Heart right ventricle (tissue), 16 donors: ENCODE measurements at regions not wholly inside any gene's neighbourhood (a gene's known extent, or its start where the extent isn't known, plus 50 kb on each side); places are given as distances from the start of the nearest gene placed in this dataset.
"Not testable (repeated sequence)": the region's sequence is repeated elsewhere in the genome, so short reads cannot be mapped to it uniquely, and the experiment has no call there.

Experiments used
- ATAC-seq, 8 donors: fragments of 200-7000 bp; cut with Tn5 transposase; one replicate each; pipeline ENCODE4 v1.9.1; 2020; ENCODE audit warnings: mild to moderate bottlenecking in 8 of 8, moderate library complexity in 8 of 8, moderate number of reproducible peaks in 1 of 8
- DNase-seq, 2 donors: peaks; one replicate each; pipeline ENCODE4 v3.0.0-alpha.2; 2020
- H3K27ac ChIP-seq, 10 donors: fragments of 200-600 bp; sonication (generic) in 2 of 10; one replicate each; pipeline versions ENCODE4 v1.5.0 to v1.8.0; 2020 to 2022; ENCODE audit warnings: mild to moderate bottlenecking in 3 of 10
- H3K27me3 ChIP-seq, 7 donors: fragments of 200-600 bp; one replicate each; pipeline ENCODE4 v1.8.0; 2021 to 2022; ENCODE audit warnings: mild to moderate bottlenecking in 2 of 7
- H3K36me3 ChIP-seq, 9 donors: fragments of 200-600 bp; sonication (generic) in 1 of 9; one replicate each; pipeline versions ENCODE4 v1.5.0 to v1.8.0; 2020 to 2022; ENCODE audit warnings: mild to moderate bottlenecking in 2 of 9
- H3K4me1 ChIP-seq, 9 donors: fragments of 200-600 bp; sonication (generic) in 1 of 9; one replicate each; pipeline versions ENCODE4 v1.5.0 to v1.8.0; 2020 to 2022; ENCODE audit warnings: mild to moderate bottlenecking in 4 of 9
- H3K4me3 ChIP-seq, 10 donors: fragments of 200-600 bp; sonication (generic) in 2 of 10; one replicate each; pipeline versions ENCODE4 v1.5.0 to v1.8.0; 2020 to 2022; ENCODE audit warnings: mild to moderate bottlenecking in 7 of 10, moderate library complexity in 2 of 10
- H3K9me3 ChIP-seq, 11 donors: fragments of 200-600 bp in 10 of 11; sonication (generic) in 2 of 11; one replicate each; pipeline versions ENCODE4 v1.5.0 to v1.8.0; 2013 to 2022; ENCODE audit warnings: mild to moderate bottlenecking in 2 of 11, control low read depth in 1 of 11, moderate library complexity in 1 of 11
- CTCF ChIP-seq, 9 donors: fragments of 200-600 bp; sonication (generic) in 2 of 9; IDR thresholded peaks; one replicate each; pipeline versions ENCODE4 v1.5.0 to v1.8.0; 2021 to 2022; ENCODE audit warnings: antibody characterized with exemption in 9 of 9, mild to moderate bottlenecking in 5 of 9, moderate library complexity in 1 of 9
- WGBS, 2 donors: extraction: QIAGEN DNeasy Blood & Tissue Kit; methylation state at CpG; one replicate each; pipeline ENCODE4 v1.1.7; 2013; ENCODE audit warnings: inconsistent platforms in 1 of 2; 5-methylcytosine and 5-hydroxymethylcytosine counted together
- intact Hi-C, 10 donors: fragments of 100-400 bp; cut with DNase I; formaldehyde crosslinking; loops; one replicate each; pipeline versions ENCODE4 v1.11.1 to v1.14.2; 2022
- donor health status: Arrhythmogenic right ventricular cardiomyopathy.
- donor health status: ischemic (EF 13 %, LVEDD 7.1; RV severe dilation, severe dysfunction).
- donor health status: healthy with polysubstance abuse.
- donor health status: DM: no; HTN: yes; CAD: no.
- donor health status: DM: no; HTN: no; CAD: no.
- donor health status: ischemic (EF 25% LVEDD 6.9; RV normal size, moderate dysfunction).
- donor health status: ischemic (EF 25% LVEDD 5.7; RV mildly dilated, moderate dysfunction).
- donor health status: healthy.
- donor health status: DM: yes; HTN: yes; CAD: no.
- donor health status: Ischemic cardiomyopathy.
- donor health status: ischemic (EF 35%, LVEDD 5.7; RV mildly dilated, moderate dysfunction).
- donor health status: nonischemic (EF 11% LVEDD 7.7; RV severe dilation, severe dysfunction).
- donor health status: DM: yes; HTN: yes; CAD: no.
- donor health status: PGD.
- donor health status: ischemic (EF 29% LVEDD 5.4; RV normal size, mild dysfunction).
- donor health status: nonischemic (EF 23%, LVEDD 6.1; RV moderate dilation, normal function).

DNA sequence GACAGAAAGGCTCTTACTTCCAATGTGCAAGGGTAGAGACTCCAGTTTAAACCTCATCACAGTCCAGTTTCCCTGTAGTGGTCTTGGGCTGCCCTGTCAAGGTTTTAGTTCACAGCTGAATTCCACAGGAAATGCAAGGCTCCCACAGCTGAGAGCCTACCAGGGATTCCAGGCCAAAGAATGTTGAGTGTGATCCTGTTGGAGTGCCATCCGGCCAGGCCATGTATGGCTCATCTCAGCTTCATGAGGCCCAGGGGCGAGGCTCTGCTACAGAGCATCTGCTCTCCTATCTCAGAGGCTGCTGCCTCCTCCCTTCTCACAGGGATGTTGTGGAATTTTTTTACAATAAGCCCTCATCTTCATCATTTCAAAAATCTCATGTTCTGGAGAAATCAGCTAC lies 239.8 kb upstream of the CCL2 start:
- no peak for TF ChIP-seq CTCF (IDR thresholded peaks at IDR 0.05)
- ATAC-seq: no peak
- 74 to 80% methylated on average over 2 of the region's 2 CpGs for WGBS, 2 donors
- Histone ChIP-seq H3K9me3 (no peaks in the 10 kb centered on the region), H3K4me1 (no peaks in the 10 kb centered on the region), H3K27me3 (peaks cover 0 to 7% (median 0%) of the 10 kb centered on the region in 7 donors), H3K27ac (no peak overlapping the region), H3K4me3 (no peak overlapping the region), H3K36me3 (no peaks in the 10 kb centered on the region)
- intact Hi-C loops: no loop called here
- DNase-seq: no peak

DNA sequence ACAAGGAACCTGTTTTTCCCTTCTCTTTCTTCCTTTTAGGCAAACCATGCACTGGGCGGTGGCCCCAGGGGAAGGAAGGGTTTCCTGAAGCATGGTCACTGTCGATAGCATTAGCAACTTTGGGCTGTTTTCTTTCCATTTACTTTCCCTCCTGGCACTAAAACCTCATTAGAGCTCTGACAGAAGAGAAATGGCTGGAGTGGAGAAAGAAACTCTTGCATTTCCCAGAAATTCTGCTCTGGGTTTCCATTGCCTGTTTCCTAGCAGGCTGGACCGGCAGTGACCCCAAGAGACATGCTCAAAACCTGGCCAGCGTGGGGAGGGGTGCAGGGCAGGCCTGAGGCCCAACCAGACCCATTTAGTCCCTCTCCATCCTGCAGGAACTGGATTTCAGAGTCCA lies 230.7 kb upstream of the CCL2 start:
- 52 to 55% methylated on average over 4 of the region's 4 CpGs for WGBS, 2 donors
- no peak for ATAC-seq

DNA sequence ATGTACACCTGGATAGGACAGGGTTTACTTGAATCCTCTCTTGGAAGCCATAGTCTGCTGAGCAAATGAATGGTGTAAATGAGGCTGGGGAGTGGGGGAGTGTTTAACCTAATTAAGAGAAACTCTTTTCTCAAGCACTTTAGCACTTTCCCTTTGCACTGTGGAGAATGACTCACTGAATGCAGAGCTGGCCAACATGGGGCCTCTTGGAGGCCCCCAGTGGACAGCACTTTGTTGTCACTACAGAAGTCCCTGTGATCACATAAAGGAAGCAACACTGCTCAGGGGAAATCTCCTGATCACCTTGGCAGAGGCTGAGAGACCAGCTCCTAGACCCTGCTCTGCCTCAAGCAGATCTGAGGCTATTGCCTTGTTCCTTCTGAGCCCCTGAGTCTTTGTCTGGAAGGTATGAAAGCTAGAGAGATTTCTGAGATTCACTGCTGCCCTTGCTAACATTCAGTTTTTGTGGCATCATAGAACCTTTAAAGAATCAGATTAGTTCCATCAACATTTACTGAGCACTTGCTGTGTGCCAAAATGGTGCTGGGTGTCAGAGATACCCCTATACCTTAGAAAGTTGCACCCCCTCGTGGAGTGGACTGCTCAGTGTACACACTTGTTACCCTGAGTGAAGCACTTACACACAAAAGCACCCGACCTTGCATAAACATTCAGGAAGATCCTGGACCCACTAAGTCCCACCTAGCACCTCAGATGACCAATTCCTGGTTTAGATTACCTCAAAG lies 230.1 kb upstream of the CCL2 start:
- H3K36me3 ChIP-seq: no peaks in the 10 kb centered on the region
- H3K27me3 ChIP-seq: peaks cover 0 to 21% (median 7%) of the 10 kb centered on the region in 7 donors
- DNase-seq (no peak), ATAC-seq (no peak)
- H3K4me1 ChIP-seq: no peaks in the 10 kb centered on the region
- H3K9me3 ChIP-seq: peaks cover 0 to 3% (median 0%) of the 10 kb centered on the region in 11 donors
- no peak for TF ChIP-seq CTCF (IDR thresholded peaks at IDR 0.05)
- intact Hi-C loops: no loop called here
- no peak overlapping the region for H3K27ac ChIP-seq
- WGBS, 2 donors: 66 to 69% methylated on average over 2 of the region's 2 CpGs
- H3K4me3 ChIP-seq: no peak overlapping the region

More for the DNA sequence above, 230.7 kb upstream of the CCL2 start:
- Histone ChIP-seq H3K27me3 (peaks cover 0 to 21% (median 7%) of the 10 kb centered on the region in 7 donors), H3K4me3 (no peak overlapping the region), H3K9me3 (no peaks in the 10 kb centered on the region), H3K27ac (no peak overlapping the region), H3K4me1 (no peaks in the 10 kb centered on the region), H3K36me3 (no peaks in the 10 kb centered on the region)
- TF ChIP-seq CTCF (IDR thresholded peaks at IDR 0.05): no peak
- intact Hi-C loops: no loop called here
- no peak for DNase-seq

GRCh38 chr17:34030601-34031000 lies 224.5 kb upstream of the CCL2 start:
- DNase-seq, H3K27ac ChIP-seq, ATAC-seq, intact Hi-C loops, H3K4me3 ChIP-seq, H3K36me3 ChIP-seq, H3K4me1 ChIP-seq: not testable (repeated sequence)
- peaks cover 0 to 14% (median 4%) of the 10 kb centered on the region in 7 donors for H3K27me3 ChIP-seq
- peaks cover 0 to 23% (median 0%) of the 10 kb centered on the region in 11 donors for H3K9me3 ChIP-seq
- WGBS, 2 donors: 72 to 74% methylated on average over 7 of the region's 7 CpGs

DNA sequence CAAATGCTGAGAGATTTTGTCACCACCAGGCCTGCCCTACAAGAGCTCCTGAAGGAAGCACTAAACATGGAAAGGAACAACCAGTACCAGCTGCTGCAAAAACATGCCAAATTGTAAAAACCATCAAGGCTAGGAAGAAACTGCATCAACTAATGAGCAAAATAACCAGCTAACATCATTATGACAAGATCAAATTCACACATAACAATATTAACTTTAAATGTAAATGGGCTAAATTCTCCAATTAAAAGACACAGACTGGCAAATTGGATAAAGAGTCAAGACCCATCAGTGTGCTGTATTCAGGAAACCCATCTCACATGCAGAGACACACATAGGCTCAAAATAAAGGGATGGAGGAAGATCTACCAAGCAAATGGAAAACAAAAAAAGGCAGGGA lies 222.8 kb upstream of the CCL2 start:
- ATAC-seq, DNase-seq, H3K27ac ChIP-seq, intact Hi-C loops, H3K4me3 ChIP-seq, H3K36me3 ChIP-seq, H3K4me1 ChIP-seq: not testable (repeated sequence)
- H3K9me3 ChIP-seq: peaks cover 0 to 26% (median 0%) of the 10 kb centered on the region in 11 donors
- H3K27me3 ChIP-seq: peaks cover 0 to 13% (median 0%) of the 10 kb centered on the region in 7 donors

DNA sequence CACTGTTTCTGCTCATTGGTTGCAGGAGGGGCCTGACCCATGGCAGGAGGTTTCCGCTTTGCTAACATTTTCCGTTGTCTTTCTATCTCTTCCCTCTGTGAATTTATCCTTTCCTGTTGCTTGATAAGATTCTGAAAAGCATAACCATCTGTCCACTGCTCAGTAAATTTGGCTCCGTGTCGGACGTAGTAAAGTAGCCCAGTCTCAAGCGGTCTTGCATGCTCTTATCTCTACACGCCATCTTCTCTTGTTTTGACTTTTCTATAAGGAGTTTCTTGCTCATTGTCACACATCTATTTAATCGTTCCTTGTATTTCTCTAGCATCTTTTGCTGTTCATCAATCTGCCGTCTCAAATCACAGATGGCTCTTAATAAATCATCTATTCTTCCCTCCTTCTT lies 216.3 kb upstream of the CCL2 start:
- H3K4me1 ChIP-seq, H3K4me3 ChIP-seq, intact Hi-C loops, DNase-seq, H3K36me3 ChIP-seq, H3K27ac ChIP-seq: not testable (repeated sequence)
- Histone ChIP-seq H3K27me3 (peaks cover 0 to 30% (median 7%) of the 10 kb centered on the region in 7 donors), H3K9me3 (peaks cover 0 to 10% (median 0%) of the 10 kb centered on the region in 11 donors)
- peak in 1 of 8 donors; percentile 17 for ATAC-seq
- 49 to 52% methylated on average over 9 of the region's 9 CpGs for WGBS, 2 donors

DNA sequence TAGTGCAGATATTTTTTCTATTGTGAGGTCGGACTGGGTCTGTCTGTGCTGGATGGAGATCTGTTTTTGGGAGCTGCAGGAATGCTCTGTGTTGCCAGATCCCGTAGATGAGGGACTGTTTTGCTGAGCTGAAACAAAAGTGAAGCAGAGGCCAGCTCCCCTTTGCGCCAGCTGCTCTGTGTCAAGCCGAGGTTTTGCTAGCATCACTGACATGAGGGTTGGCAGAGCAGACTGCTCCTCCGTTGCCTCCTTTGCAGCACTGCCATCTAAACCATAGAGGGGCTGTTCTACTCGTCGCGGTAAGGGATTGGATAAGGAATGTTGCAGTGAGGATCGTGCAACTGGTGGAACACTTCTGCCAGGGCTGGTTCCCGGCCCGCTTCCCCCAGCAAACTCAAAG lies 215.9 kb upstream of the CCL2 start:
- peaks cover 0 to 30% (median 7%) of the 10 kb centered on the region in 7 donors for H3K27me3 ChIP-seq
- H3K36me3 ChIP-seq, DNase-seq, H3K27ac ChIP-seq, H3K9me3 ChIP-seq, H3K4me1 ChIP-seq, H3K4me3 ChIP-seq, intact Hi-C loops: not testable (repeated sequence)
- peak in 3 of 8 donors; percentile 33 to 51 (median 44) for ATAC-seq
- whole genome bisulfite sequencing, 2 donors: 53 to 57% methylated on average over 11 of the region's 11 CpGs

- not testable (repeated sequence) for H3K36me3 ChIP-seq, H3K4me3 ChIP-seq, H3K9me3 ChIP-seq, H3K4me1 ChIP-seq, H3K27ac ChIP-seq
- ATAC-seq: peak; percentile 55 to 90 (median 78)
- peak in 1 of 2 donors; percentile 22 for DNase-seq
- 47 to 48% methylated on average over 50 to 58 of the region's 69 CpGs for WGBS, 2 donors
- peaks cover 0 to 30% (median 7%) of the 10 kb centered on the region in 7 donors for H3K27me3 ChIP-seq
- intact Hi-C loops: loop anchor here in 1 of 10 donors (10.0 kb wide), 1 partner anchor 65 kb away; no protein-coding TSS in a partner anchor
These were observed 215.1 kb upstream of the CCL2 start for GRCh38 chr17:34039759-34040555.
